Stimulated activated CD4-positive, alpha-beta T cell treated with anti-CD3 and anti-CD28 coated beads, Interleukin-1b, Interleukin-23, amount 100 ng/mL, for 1 hour (primary cell): ENCODE measurements at regions not wholly inside any gene's neighbourhood (a gene's known extent, or its start where the extent isn't known, plus 50 kb on each side); places are given as distances from the start of the nearest gene placed in this dataset.

Experiments
- DNase-seq, 2 donors: peaks; one replicate each; pipeline ENCODE4 v3.0.0-alpha.2; 2020; ENCODE audit warnings: low read depth in 2 of 2

- no peak for DNase-seq
Observed at GRCh38 chr9:107700847-107701246, 211.3 kb upstream of the KLF4 start.

GRCh38 chr9:107699231-107699630 lies 209.7 kb upstream of the KLF4 start:
- DNase-seq, result no peak

DNA sequence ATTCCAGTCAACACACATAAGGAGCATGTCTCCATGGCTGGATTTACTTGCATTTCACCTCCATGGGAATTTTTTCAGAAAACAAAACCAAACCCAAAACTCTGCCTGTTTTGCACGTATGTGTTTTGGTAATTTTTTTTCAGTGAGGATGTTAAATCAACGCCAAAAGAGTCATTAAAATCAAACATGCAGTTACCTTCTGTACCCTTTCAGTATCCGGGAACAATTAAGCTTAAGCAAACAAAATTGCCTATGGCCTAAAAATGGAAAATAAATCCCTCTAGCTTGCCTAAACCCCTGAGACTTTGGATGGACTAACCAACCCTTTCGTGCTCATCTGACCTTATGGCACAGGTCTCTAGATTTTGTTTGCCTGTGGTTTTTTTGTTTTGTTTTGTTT lies 209.2 kb upstream of the KLF4 start:
- DNase-seq, result no peak

DNA sequence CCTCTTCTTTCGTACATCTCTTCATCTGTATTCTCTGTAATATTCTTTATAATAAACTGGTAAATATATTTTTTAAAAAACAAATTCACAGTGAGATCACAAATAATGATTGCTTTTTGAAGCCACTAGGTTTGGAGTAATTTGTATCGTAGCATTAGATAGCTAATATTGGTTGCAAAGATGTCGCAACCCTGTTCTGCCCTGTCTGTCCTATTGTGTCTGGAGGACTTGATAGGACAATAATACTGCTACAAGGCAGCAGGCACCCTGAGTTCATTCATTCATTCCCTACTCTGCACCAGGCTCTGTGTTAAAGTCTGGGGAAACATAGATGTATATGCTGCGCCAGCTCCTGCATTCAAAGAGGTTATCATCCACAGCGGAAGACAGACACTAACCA lies 206.7 kb upstream of the KLF4 start:
- DNase-seq, result no peak

- DNase-seq, result no peak
Observed at GRCh38 chr9:107694390-107694789, 204.8 kb upstream of the KLF4 start.

GRCh38 chr9:107693625-107694326 lies 204.2 kb upstream of the KLF4 start:
- DNase-seq, result no peak

DNA sequence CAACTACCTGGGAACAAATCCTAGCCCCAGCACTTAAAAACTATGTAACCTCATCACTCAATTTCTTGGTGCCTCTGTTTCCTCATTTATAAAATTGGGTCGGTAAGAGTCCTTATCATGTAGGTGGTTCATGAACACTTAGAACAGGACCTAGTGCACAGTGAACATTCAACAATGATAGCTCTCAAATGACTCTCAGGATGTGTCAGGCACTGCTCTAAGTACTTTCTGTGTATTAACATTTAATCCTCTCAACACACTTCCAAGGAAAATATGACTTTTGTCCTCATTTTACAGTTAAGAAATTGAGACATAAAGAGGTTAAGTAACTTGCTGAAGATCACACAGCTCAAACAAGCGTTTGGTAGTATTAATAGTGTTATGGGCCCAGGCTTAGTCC lies 202.1 kb upstream of the KLF4 start:
- DNase-seq, result no peak

- DNase-seq, result no peak
Observed at GRCh38 chr9:107690021-107690420, 200.5 kb upstream of the KLF4 start.

DNA sequence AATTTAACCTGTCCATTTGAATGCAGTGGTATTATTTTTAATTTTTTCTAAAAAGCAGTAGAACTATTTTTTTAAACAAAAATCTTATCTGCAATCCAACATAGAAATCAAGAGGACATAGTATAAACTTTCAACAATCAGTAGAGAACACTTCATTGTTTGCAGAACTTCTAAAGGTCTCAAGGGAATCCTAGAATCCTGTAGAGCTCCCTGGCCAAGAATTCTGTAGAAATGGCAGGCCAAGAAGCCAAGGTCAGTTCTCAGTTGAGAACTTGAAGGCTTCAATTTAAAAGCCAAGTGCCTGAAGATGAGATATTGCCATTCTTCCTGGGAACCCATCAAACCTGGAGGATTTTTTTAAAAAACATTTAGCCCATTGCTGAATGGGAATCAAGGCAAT lies 199.2 kb upstream of the KLF4 start:
- no peak for DNase-seq

- no peak for DNase-seq
Observed at GRCh38 chr9:107685901-107686300, 196.3 kb upstream of the KLF4 start.

GRCh38 chr9:107685376-107685775 lies 195.8 kb upstream of the KLF4 start:
- no peak for DNase-seq

GRCh38 chr9:107684224-107684623 lies 194.7 kb upstream of the KLF4 start:
- DNase-seq, result no peak

DNA sequence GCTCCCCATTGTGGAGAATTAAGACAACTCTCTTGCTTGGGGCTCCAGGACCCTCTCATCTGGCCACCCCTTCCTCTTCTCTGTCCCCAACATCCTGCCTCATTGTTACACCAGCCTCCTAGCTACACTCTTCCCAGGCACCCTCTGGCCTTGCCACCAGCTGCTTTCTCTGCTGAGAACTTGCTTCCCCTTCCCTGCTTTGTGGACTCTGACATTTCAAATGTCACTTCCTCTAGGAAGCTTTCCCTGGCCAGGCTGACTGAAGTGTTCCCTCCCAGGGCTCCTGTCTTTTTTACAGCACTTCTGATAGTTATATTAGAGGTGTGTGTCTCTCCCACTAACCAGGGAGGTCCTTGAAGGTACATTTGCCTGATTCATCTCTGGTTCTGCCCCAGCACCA lies 194.0 kb upstream of the KLF4 start:
- no peak for DNase-seq

DNA sequence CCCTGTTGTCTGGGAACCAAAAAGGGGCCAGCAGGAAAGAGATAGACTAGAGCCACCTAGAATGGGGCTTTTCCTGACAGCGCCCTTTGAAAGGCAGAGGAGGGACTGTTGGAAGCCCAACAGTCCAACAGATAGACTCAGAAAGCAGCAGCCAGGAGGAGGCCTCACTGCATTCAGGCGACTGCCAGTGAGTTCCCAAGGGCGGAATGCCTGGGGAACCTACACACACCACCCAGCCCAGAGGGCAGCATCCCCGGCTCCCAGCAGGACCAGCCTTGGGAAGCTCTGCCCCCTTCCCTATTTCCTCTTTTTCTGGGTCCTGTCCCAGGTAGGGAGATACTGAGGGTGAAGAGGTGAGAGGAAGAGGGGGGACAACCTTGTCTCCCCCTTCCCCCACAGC lies 192.4 kb upstream of the KLF4 start:
- no peak for DNase-seq

- no peak for DNase-seq
Observed at GRCh38 chr9:107675351-107676259, 186.0 kb upstream of the KLF4 start.

- DNase-seq, result no peak
Observed at GRCh38 chr9:107674721-107675277, 185.2 kb upstream of the KLF4 start.

- no peak for DNase-seq
Observed at GRCh38 chr9:107673861-107674720, 184.5 kb upstream of the KLF4 start.

DNA sequence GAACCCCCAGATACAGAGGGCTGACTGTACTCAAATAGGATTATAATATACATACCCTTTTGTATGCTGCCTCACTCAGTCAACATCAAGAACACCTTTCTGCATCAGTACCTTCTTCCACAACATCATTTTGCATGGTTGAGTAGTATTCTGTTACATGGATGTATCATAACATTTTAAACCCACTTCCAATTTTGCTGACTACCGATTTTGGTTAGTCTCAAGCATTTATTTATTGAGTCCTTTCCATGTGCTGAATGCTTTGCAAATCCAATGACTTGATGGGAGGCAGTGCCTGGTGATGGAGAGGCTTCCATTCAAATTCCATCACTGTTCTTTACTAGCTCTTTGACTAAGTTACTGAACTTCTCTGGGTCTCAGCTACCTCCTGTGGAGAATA lies 182.0 kb upstream of the KLF4 start:
- DNase-seq, result no peak

DNA sequence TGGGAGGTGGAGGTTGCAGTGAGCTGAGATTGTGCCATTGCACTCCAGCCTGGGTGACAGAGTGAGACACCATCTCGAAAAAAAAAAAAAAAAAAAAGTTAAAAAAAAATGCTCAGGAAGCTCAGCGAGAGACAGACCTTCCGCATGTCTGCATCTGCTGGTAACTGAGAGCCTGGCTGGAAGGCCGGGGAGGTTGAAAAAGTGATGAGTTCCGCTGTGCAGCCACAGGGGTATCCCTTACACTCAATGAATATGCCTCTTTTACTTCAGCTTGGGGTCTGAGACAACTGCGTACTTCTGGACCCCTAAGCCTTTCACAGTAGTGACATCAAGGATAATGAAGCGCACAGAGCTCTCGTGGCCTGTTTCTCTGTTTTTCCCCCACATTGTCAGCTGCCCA lies 179.9 kb upstream of the KLF4 start:
- no peak for DNase-seq

GRCh38 chr9:107667231-107668070 lies 177.9 kb upstream of the KLF4 start:
- no peak for DNase-seq

DNA sequence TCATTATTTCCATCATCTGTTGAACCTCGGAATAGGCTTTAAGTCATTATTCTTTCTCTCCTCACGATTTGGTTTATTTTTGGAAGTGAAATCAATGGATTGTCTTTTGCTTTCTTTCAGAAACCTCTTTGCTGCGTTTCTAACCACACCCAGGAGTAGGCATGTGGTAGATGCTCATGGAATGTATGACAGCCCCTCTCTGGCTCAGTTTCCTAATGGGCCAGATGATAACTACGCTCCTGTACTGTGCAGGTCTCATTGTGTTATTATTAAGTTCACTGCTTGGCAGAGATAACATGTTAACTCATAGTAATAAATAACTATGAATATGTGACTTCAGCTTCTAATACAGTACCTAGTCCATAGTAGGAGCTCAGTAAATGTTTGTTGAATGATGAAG lies 175.5 kb upstream of the KLF4 start:
- no peak for DNase-seq
